ENCODE measurements at regions not wholly inside any gene's neighbourhood (a gene's known extent, or its start where the extent isn't known, plus 50 kb on each side); places are given as distances from the start of the nearest gene placed in this dataset.

DNA sequence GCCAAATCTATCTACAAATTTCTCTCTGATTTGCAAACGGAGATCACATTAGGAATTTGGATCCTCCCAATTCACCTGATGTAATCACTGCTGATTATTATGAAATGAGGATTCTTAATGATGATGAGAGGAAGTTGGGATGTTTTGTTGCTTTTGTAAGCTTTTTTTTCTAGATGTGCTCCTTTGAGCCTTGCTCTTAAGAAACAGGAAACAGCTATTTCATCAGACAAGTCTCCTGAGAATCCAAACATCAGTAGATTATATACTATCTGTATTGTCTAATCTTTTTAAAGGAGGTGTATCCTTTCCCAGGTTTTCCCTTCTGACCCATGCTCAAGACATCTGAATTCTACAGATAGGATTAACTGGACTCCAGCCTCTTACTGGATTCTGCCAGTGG, 73.3 kb downstream of the KIF2B start:
- TF ChIP-seq GABPA (IDR thresholded peaks at IDR 0.05; ENCODE audit: borderline replicate concordance, insufficient read depth, low read length) (no peak), JUND (IDR thresholded peaks at IDR 0.05; ENCODE audit: low read length) (no peak), RNF2 (IDR thresholded peaks at IDR 0.05; ENCODE audit: borderline replicate concordance, low read depth, low read length, missing control alignments, poor library complexity, severe bottlenecking) (no peak), RAD21 (IDR thresholded peaks at IDR 0.05 in 1 of 2, conservative IDR thresholded peaks at IDR 0.05 in 1 of 2; ENCODE audit: low read depth in 2 of 2, low read length in 2 of 2) (no peak), KDM5A (IDR thresholded peaks at IDR 0.05; ENCODE audit: low read length) (no peak)
- TF ChIP-seq, protein P1, sequence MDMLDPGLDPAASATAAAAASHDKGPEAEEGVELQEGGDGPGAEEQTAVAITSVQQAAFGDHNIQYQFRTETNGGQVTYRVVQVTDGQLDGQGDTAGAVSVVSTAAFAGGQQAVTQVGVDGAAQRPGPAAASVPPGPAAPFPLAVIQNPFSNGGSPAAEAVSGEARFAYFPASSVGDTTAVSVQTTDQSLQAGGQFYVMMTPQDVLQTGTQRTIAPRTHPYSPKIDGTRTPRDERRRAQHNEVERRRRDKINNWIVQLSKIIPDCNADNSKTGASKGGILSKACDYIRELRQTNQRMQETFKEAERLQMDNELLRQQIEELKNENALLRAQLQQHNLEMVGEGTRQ (IDR thresholded peaks at IDR 0.05; ENCODE audit: low read length) = no peak
- TF ChIP-seq, protein P2, sequence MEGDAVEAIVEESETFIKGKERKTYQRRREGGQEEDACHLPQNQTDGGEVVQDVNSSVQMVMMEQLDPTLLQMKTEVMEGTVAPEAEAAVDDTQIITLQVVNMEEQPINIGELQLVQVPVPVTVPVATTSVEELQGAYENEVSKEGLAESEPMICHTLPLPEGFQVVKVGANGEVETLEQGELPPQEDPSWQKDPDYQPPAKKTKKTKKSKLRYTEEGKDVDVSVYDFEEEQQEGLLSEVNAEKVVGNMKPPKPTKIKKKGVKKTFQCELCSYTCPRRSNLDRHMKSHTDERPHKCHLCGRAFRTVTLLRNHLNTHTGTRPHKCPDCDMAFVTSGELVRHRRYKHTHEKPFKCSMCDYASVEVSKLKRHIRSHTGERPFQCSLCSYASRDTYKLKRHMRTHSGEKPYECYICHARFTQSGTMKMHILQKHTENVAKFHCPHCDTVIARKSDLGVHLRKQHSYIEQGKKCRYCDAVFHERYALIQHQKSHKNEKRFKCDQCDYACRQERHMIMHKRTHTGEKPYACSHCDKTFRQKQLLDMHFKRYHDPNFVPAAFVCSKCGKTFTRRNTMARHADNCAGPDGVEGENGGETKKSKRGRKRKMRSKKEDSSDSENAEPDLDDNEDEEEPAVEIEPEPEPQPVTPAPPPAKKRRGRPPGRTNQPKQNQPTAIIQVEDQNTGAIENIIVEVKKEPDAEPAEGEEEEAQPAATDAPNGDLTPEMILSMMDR (IDR thresholded peaks at IDR 0.05; ENCODE audit: control extremely low read depth in 1 of 3, insufficient read depth in 1 of 3, low read depth in 1 of 3, low read length in 3 of 3) = no peak
